Uterus (tissue), 2 donors: ENCODE measurements at regions not wholly inside any gene's neighbourhood (a gene's known extent, or its start where the extent isn't known, plus 50 kb on each side); places are given as distances from the start of the nearest gene placed in this dataset.

Experiments used
- POLR2A ChIP-seq, 2 donors: fragments of 450-650 bp; IDR thresholded peaks; one replicate each; pipeline ENCODE4 v1.6.1; 2016; ENCODE audit warnings: antibody characterized with exemption in 2 of 2, mild to moderate bottlenecking in 1 of 2, moderate library complexity in 1 of 2
- TF ChIP-seq, protein P1 (sequence below), 4 experiments: fragments of 200-600 bp in 2 of 4; fragments of 450-650 bp in 2 of 4; sonication (generic) in 2 of 4; IDR thresholded peaks; one replicate each; pipeline ENCODE4 v1.5.1; 2016 to 2019; ENCODE audit warnings: antibody characterized with exemption in 4 of 4, mild to moderate bottlenecking in 2 of 4, moderate library complexity in 1 of 4

DNA sequence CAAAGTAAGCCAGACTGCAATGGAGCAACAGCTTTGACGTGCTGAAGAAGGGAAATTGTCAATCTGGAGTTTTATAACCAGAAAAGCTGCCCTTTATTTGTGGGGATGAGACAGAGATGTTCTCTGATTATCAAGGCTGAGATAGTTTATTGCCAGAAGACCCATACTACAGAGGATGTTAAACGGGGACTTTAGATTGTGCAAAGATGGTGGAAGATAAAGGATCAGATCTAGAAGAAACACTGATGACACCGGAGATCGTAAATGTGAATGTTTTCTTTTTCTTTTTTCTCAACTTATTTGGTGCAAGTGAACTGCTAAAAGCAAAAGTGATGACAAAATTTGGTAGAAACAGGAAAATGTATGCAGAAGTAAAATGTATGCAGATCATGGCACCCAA lies 178.3 kb upstream of the PLEKHG7 start:
- TF ChIP-seq, protein P1, sequence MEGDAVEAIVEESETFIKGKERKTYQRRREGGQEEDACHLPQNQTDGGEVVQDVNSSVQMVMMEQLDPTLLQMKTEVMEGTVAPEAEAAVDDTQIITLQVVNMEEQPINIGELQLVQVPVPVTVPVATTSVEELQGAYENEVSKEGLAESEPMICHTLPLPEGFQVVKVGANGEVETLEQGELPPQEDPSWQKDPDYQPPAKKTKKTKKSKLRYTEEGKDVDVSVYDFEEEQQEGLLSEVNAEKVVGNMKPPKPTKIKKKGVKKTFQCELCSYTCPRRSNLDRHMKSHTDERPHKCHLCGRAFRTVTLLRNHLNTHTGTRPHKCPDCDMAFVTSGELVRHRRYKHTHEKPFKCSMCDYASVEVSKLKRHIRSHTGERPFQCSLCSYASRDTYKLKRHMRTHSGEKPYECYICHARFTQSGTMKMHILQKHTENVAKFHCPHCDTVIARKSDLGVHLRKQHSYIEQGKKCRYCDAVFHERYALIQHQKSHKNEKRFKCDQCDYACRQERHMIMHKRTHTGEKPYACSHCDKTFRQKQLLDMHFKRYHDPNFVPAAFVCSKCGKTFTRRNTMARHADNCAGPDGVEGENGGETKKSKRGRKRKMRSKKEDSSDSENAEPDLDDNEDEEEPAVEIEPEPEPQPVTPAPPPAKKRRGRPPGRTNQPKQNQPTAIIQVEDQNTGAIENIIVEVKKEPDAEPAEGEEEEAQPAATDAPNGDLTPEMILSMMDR (IDR thresholded peaks at IDR 0.05): no peak
- no peak for TF ChIP-seq POLR2A (IDR thresholded peaks at IDR 0.05)
